ENCODE measurements at regions not wholly inside any gene's neighbourhood (a gene's known extent, or its start where the extent isn't known, plus 50 kb on each side); places are given as distances from the start of the nearest gene placed in this dataset.

- no peak for TF ChIP-seq POLR2A (IDR thresholded peaks at IDR 0.05; ENCODE audit: low read depth, low read length)
- no peak for TF ChIP-seq POLR2AphosphoS5 (IDR thresholded peaks at IDR 0.05; ENCODE audit: low read depth, low read length)
- TF ChIP-seq SPI1 (IDR thresholded peaks at IDR 0.05; ENCODE audit: low read depth, low read length) = no peak
- TF ChIP-seq TAF1 (IDR thresholded peaks at IDR 0.05; ENCODE audit: low read depth, low read length) = no peak
- no peak for TF ChIP-seq POU2F2 (IDR thresholded peaks at IDR 0.05; ENCODE audit: low read depth, low read length)
- no peak for TF ChIP-seq PAX5 (IDR thresholded peaks at IDR 0.05; ENCODE audit: insufficient read depth, low read length, severe bottlenecking)
These were observed 736.4 kb downstream of the RNF144A start for GRCh38 chr2:7653617-7654016.

Measured in GM12891 (cell line).